ENCODE measurements at regions not wholly inside any gene's neighbourhood (a gene's known extent, or its start where the extent isn't known, plus 50 kb on each side); places are given as distances from the start of the nearest gene placed in this dataset.

DNA sequence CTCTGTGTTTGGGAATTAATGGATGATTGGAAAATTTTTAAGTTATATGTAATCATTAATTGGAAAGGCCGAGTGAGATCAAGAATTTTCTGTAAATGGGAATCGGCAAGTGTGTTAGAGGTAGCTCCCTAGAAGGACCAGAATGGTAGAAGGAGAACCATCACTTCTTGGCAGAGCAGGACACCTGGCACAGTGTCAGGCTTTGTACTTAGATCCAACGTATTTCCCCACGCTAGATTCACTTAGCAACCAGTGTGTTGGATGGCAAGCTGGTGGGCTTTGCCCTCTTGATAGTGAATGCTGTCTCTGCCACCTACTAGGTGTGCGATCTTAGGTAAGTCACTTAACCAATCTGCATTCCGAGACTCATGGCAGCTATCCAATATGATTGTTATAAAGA is 107.8 kb upstream of the ZNF438 start:
- no peaks in the 10 kb centered on the region for H3K27me3 Mint-ChIP-seq
- no peak overlapping the region for H3K4me3 Mint-ChIP-seq
- H3K4me1 Mint-ChIP-seq (ENCODE audit: unreplicated experiment), result peaks cover 27% of the 10 kb centered on the region
- H3K36me3 Mint-ChIP-seq, result no peaks in the 10 kb centered on the region
- no peak overlapping the region for H3K27ac Mint-ChIP-seq
- DNase-seq (ENCODE audit: extremely low spot score, unreplicated experiment), result no peak
- H3K9me3 Mint-ChIP-seq, result no peaks in the 10 kb centered on the region
- TF ChIP-seq, protein P1, sequence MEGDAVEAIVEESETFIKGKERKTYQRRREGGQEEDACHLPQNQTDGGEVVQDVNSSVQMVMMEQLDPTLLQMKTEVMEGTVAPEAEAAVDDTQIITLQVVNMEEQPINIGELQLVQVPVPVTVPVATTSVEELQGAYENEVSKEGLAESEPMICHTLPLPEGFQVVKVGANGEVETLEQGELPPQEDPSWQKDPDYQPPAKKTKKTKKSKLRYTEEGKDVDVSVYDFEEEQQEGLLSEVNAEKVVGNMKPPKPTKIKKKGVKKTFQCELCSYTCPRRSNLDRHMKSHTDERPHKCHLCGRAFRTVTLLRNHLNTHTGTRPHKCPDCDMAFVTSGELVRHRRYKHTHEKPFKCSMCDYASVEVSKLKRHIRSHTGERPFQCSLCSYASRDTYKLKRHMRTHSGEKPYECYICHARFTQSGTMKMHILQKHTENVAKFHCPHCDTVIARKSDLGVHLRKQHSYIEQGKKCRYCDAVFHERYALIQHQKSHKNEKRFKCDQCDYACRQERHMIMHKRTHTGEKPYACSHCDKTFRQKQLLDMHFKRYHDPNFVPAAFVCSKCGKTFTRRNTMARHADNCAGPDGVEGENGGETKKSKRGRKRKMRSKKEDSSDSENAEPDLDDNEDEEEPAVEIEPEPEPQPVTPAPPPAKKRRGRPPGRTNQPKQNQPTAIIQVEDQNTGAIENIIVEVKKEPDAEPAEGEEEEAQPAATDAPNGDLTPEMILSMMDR (conservative IDR thresholded peaks at IDR 0.05), result no peak

- H3K27me3 Mint-ChIP-seq, result no peaks in the 10 kb centered on the region
- H3K4me3 Mint-ChIP-seq, result no peak overlapping the region
- no peaks in the 10 kb centered on the region for H3K9me3 Mint-ChIP-seq
- TF ChIP-seq, protein P1 (conservative IDR thresholded peaks at IDR 0.05), result no peak
- H3K27ac Mint-ChIP-seq, result no peak overlapping the region
- no peaks in the 10 kb centered on the region for H3K36me3 Mint-ChIP-seq
- no peak for DNase-seq (ENCODE audit: extremely low spot score, unreplicated experiment)
- H3K4me1 Mint-ChIP-seq (ENCODE audit: unreplicated experiment), result peaks cover 20% of the 10 kb centered on the region
These were observed 109.1 kb upstream of the ZNF438 start for GRCh38 chr10:31140716-31141115.

DNA sequence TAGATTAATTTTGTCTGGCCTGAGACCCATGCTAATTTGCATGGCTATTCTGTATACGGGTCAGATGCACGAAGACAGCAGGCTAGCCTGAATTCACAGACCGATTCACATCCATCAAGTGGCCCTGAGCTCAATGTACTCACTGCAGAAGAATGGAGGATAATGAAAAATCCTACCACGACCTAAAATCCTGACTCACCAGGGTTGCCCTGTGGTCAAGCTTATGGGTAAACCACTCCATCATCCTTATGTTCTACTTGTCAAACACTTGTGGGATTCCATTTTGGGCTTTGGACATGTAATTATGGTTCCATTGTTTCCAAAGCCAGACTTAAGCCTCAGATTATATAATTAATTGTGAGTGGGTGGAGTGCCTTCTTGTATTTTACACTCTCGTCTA is 110.4 kb upstream of the ZNF438 start:
- TF ChIP-seq, protein P1 (conservative IDR thresholded peaks at IDR 0.05), result no peak
- DNase-seq (ENCODE audit: extremely low spot score, unreplicated experiment), result no peak
- peaks cover 29% of the 10 kb centered on the region for H3K4me1 Mint-ChIP-seq (ENCODE audit: unreplicated experiment)
- H3K4me3 Mint-ChIP-seq, result no peak overlapping the region
- H3K27me3 Mint-ChIP-seq, result no peaks in the 10 kb centered on the region
- H3K36me3 Mint-ChIP-seq, result no peaks in the 10 kb centered on the region
- H3K9me3 Mint-ChIP-seq, result no peaks in the 10 kb centered on the region
- no peak overlapping the region for H3K27ac Mint-ChIP-seq

GRCh38 chr10:31143331-31143935 is 111.8 kb upstream of the ZNF438 start:
- H3K36me3 Mint-ChIP-seq, result no peaks in the 10 kb centered on the region
- TF ChIP-seq, protein P1 (conservative IDR thresholded peaks at IDR 0.05), result no peak
- no peaks in the 10 kb centered on the region for H3K9me3 Mint-ChIP-seq
- DNase-seq (ENCODE audit: extremely low spot score, unreplicated experiment), result no peak
- no peak overlapping the region for H3K4me3 Mint-ChIP-seq
- peaks cover 33% of the 10 kb centered on the region for H3K4me1 Mint-ChIP-seq (ENCODE audit: unreplicated experiment)
- no peak overlapping the region for H3K27ac Mint-ChIP-seq
- H3K27me3 Mint-ChIP-seq, result no peaks in the 10 kb centered on the region

- TF ChIP-seq, protein P1 (conservative IDR thresholded peaks at IDR 0.05), result no peak
- no peak overlapping the region for H3K4me3 Mint-ChIP-seq
- H3K9me3 Mint-ChIP-seq, result no peaks in the 10 kb centered on the region
- H3K27me3 Mint-ChIP-seq, result no peaks in the 10 kb centered on the region
- no peak for DNase-seq (ENCODE audit: extremely low spot score, unreplicated experiment)
- no peaks in the 10 kb centered on the region for H3K36me3 Mint-ChIP-seq
- H3K27ac Mint-ChIP-seq, result no peak overlapping the region
- H3K4me1 Mint-ChIP-seq (ENCODE audit: unreplicated experiment), result peaks cover 39% of the 10 kb centered on the region
These were observed 114.3 kb upstream of the ZNF438 start for GRCh38 chr10:31145986-31146385.
